HEK293 (cell line): ENCODE measurements at regions not wholly inside any gene's neighbourhood (a gene's known extent, or its start where the extent isn't known, plus 50 kb on each side); places are given as distances from the start of the nearest gene placed in this dataset.

Source experiments
- KLF16 ChIP-seq: fragments of 450-650 bp; formaldehyde crosslinking; IDR thresholded peaks from 2 replicates; pipeline ENCODE4 v1.5.1; 2017; ENCODE audit warnings: missing biosample characterization, missing genetic modification characterization
- KLF9 ChIP-seq: fragments of 450-650 bp; formaldehyde crosslinking; IDR thresholded peaks from 2 replicates; pipeline ENCODE4 v1.5.1; 2016; ENCODE audit warnings: missing biosample characterization, missing genetic modification characterization, low read depth
- SETDB1 ChIP-seq: IDR thresholded peaks from one replicate; pipeline ENCODE4 v1.6.1; 2017; ENCODE audit warnings: mild to moderate bottlenecking, low read length, moderate library complexity, mixed read lengths; ENCODE audit not compliant: insufficient read length
- ZBTB17 ChIP-seq: fragments of 450-650 bp; formaldehyde crosslinking; IDR thresholded peaks from 2 replicates; pipeline ENCODE4 v1.5.1; 2016; ENCODE audit warnings: missing biosample characterization, missing genetic modification characterization
- ZFHX2 ChIP-seq: fragments of 450-650 bp; formaldehyde crosslinking; conservative IDR thresholded peaks from 2 replicates; pipeline ENCODE4 v1.5.1; 2016; ENCODE audit warnings: missing biosample characterization, missing genetic modification characterization
- ZNF274 ChIP-seq, 2 experiments: fragments of 200-500 bp in 1 of 2; fragments of 450-650 bp in 1 of 2; sonication (Bioruptor generic) in 1 of 2; formaldehyde crosslinking in 1 of 2; IDR thresholded peaks; 2 replicates each; pipeline versions ENCODE4 v1.5.1 to v1.6.1; 2014 to 2016; ENCODE audit warnings: borderline replicate concordance in 1 of 2, inconsistent platforms in 1 of 2, low read length in 1 of 2, missing biosample characterization in 1 of 2, missing genetic modification characterization in 1 of 2
- ZNF37A ChIP-seq: fragments of 450-650 bp; IDR thresholded peaks from 2 replicates; pipeline ENCODE4 v1.5.1; 2018; ENCODE audit warnings: missing biosample characterization, missing genetic modification characterization
- ZNF600 ChIP-seq: fragments of 450-650 bp; formaldehyde crosslinking; IDR thresholded peaks from 2 replicates; pipeline ENCODE4 v1.5.1; 2016; ENCODE audit warnings: missing biosample characterization, missing genetic modification characterization
- ZNF76 ChIP-seq: fragments of 450-650 bp; formaldehyde crosslinking; IDR thresholded peaks from 2 replicates; pipeline ENCODE4; 2016; ENCODE audit warnings: low read depth, missing biosample characterization, missing genetic modification characterization, borderline replicate concordance
- ZNF837 ChIP-seq: fragments of 450-650 bp; formaldehyde crosslinking; IDR thresholded peaks from 2 replicates; pipeline ENCODE4 v1.5.1; 2016; ENCODE audit warnings: missing biosample characterization, missing genetic modification characterization
- TF ChIP-seq, protein P1 (sequence below): fragments of 450-650 bp; formaldehyde crosslinking; IDR thresholded peaks from 2 replicates; pipeline ENCODE4 v1.5.1; 2016; ENCODE audit warnings: missing biosample characterization, missing genetic modification characterization
- TF ChIP-seq, protein P2 (sequence below): fragments of 450-650 bp; formaldehyde crosslinking; IDR thresholded peaks from 2 replicates; pipeline ENCODE4 v1.5.1; 2017; ENCODE audit warnings: missing biosample characterization, missing genetic modification characterization
- TF ChIP-seq, protein P3 (sequence below): fragments of 450-650 bp; formaldehyde crosslinking; IDR thresholded peaks from 2 replicates; pipeline ENCODE4 v1.5.1; 2016; ENCODE audit warnings: missing biosample characterization, missing genetic modification characterization

DNA sequence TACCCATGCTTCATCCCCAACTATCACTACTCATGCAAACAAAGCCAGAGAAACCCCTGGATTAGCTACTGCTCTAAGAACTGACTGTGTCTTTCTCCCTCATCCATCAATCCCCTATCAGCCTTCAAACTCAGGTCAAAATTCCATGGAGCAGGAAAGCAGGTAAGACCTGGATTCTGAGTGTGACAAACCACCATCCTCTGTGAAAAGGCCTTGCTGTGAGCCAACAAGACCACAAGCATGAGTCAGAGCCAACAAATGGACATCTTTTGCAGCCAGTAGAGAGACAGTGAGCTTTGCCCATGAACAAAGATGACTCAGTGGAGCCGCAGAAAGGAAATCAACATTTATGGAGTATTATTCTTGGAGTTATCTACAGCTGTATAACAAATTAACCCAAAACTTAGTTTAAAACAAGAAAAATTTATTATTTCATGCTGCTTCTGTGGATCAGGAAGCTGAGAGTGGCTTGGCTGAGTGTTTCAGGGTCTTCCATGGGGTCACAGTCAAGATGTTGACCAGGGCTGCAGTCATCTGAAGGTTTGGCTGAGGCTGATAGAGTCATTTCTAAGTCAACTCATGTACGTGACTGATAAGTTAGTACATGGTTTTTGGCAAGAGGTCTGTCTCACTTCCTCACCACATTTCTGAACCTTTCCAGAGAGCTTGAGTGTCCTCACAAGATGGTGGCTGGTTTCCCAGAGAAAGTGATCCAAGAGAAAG, 61.1 kb downstream of the PITPNM2 start:
- TF ChIP-seq SETDB1 (no peak), ZBTB17 (no peak), ZNF37A (no peak), KLF16 (tag by site-specific recombination) (no peak), ZNF600 (tag by site-specific recombination) (no peak), KLF9 (tag by site-specific recombination) (no peak), ZNF274 (IDR thresholded peaks at IDR 0.05; ENCODE audit: low read length) (no peak), ZNF274 (tag by site-specific recombination; IDR thresholded peaks at IDR 0.05; ENCODE audit: borderline replicate concordance) (no peak), ZNF837 (tag by site-specific recombination) (no peak), ZFHX2 (no peak), ZNF76 (tag by site-specific recombination) (no peak)
- TF ChIP-seq, protein P1, sequence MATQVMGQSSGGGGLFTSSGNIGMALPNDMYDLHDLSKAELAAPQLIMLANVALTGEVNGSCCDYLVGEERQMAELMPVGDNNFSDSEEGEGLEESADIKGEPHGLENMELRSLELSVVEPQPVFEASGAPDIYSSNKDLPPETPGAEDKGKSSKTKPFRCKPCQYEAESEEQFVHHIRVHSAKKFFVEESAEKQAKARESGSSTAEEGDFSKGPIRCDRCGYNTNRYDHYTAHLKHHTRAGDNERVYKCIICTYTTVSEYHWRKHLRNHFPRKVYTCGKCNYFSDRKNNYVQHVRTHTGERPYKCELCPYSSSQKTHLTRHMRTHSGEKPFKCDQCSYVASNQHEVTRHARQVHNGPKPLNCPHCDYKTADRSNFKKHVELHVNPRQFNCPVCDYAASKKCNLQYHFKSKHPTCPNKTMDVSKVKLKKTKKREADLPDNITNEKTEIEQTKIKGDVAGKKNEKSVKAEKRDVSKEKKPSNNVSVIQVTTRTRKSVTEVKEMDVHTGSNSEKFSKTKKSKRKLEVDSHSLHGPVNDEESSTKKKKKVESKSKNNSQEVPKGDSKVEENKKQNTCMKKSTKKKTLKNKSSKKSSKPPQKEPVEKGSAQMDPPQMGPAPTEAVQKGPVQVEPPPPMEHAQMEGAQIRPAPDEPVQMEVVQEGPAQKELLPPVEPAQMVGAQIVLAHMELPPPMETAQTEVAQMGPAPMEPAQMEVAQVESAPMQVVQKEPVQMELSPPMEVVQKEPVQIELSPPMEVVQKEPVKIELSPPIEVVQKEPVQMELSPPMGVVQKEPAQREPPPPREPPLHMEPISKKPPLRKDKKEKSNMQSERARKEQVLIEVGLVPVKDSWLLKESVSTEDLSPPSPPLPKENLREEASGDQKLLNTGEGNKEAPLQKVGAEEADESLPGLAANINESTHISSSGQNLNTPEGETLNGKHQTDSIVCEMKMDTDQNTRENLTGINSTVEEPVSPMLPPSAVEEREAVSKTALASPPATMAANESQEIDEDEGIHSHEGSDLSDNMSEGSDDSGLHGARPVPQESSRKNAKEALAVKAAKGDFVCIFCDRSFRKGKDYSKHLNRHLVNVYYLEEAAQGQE (tag by site-specific recombination), result no peak
- TF ChIP-seq, protein P2, sequence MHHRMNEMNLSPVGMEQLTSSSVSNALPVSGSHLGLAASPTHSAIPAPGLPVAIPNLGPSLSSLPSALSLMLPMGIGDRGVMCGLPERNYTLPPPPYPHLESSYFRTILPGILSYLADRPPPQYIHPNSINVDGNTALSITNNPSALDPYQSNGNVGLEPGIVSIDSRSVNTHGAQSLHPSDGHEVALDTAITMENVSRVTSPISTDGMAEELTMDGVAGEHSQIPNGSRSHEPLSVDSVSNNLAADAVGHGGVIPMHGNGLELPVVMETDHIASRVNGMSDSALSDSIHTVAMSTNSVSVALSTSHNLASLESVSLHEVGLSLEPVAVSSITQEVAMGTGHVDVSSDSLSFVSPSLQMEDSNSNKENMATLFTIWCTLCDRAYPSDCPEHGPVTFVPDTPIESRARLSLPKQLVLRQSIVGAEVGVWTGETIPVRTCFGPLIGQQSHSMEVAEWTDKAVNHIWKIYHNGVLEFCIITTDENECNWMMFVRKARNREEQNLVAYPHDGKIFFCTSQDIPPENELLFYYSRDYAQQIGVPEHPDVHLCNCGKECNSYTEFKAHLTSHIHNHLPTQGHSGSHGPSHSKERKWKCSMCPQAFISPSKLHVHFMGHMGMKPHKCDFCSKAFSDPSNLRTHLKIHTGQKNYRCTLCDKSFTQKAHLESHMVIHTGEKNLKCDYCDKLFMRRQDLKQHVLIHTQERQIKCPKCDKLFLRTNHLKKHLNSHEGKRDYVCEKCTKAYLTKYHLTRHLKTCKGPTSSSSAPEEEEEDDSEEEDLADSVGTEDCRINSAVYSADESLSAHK (tag by site-specific recombination), result no peak
- TF ChIP-seq, protein P3, sequence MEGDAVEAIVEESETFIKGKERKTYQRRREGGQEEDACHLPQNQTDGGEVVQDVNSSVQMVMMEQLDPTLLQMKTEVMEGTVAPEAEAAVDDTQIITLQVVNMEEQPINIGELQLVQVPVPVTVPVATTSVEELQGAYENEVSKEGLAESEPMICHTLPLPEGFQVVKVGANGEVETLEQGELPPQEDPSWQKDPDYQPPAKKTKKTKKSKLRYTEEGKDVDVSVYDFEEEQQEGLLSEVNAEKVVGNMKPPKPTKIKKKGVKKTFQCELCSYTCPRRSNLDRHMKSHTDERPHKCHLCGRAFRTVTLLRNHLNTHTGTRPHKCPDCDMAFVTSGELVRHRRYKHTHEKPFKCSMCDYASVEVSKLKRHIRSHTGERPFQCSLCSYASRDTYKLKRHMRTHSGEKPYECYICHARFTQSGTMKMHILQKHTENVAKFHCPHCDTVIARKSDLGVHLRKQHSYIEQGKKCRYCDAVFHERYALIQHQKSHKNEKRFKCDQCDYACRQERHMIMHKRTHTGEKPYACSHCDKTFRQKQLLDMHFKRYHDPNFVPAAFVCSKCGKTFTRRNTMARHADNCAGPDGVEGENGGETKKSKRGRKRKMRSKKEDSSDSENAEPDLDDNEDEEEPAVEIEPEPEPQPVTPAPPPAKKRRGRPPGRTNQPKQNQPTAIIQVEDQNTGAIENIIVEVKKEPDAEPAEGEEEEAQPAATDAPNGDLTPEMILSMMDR (tag by site-specific recombination), result no peak
